Endothelial cell (in vitro differentiated cells): ENCODE measurements at regions not wholly inside any gene's neighbourhood (a gene's known extent, or its start where the extent isn't known, plus 50 kb on each side); places are given as distances from the start of the nearest gene placed in this dataset.

Experiments
- DNase-seq: peaks from one replicate; pipeline ENCODE4 v3.0.0; 2021; ENCODE audit warnings: low spot score
- H3K27ac Mint-ChIP-seq: one replicate; pipeline ENCODE4 v1.8.0; 2021; ENCODE audit warnings: mixed read lengths, inconsistent platforms; ENCODE audit not compliant: unreplicated experiment
- H3K27me3 Mint-ChIP-seq: one replicate; pipeline ENCODE4 v1.8.0; 2021; ENCODE audit warnings: mild to moderate bottlenecking, moderate library complexity, mixed read lengths, inconsistent platforms; ENCODE audit not compliant: unreplicated experiment
- H3K36me3 Mint-ChIP-seq: one replicate; pipeline ENCODE4 v1.8.0; 2021; ENCODE audit warnings: mild to moderate bottlenecking, low read depth, mixed read lengths, inconsistent platforms; ENCODE audit not compliant: unreplicated experiment
- H3K4me1 Mint-ChIP-seq: one replicate; pipeline ENCODE4 v1.8.0; 2021; ENCODE audit warnings: mild to moderate bottlenecking, mixed read lengths, inconsistent platforms; ENCODE audit not compliant: unreplicated experiment
- H3K4me3 Mint-ChIP-seq: one replicate; pipeline ENCODE4 v1.8.0; 2021; ENCODE audit warnings: mild to moderate bottlenecking, mixed read lengths, inconsistent platforms; ENCODE audit not compliant: unreplicated experiment
- H3K9me3 Mint-ChIP-seq: one replicate; pipeline ENCODE4 v1.8.0; 2021; ENCODE audit warnings: mixed read lengths, inconsistent platforms; ENCODE audit not compliant: unreplicated experiment
- CTCF ChIP-seq: fragments of 200-600 bp; sonication (generic); IDR thresholded peaks from one replicate; pipeline ENCODE4 v1.5.0; 2021; ENCODE audit warnings: antibody characterized with exemption; ENCODE audit not compliant: unreplicated experiment

- no peak overlapping the region for H3K4me3 Mint-ChIP-seq
- no peaks in the 10 kb centered on the region for H3K9me3 Mint-ChIP-seq
- H3K4me1 Mint-ChIP-seq: peaks cover 14% of the 10 kb centered on the region
- no peaks in the 10 kb centered on the region for H3K36me3 Mint-ChIP-seq
- DNase-seq: no peak
- no peak for TF ChIP-seq CTCF
- no peak overlapping the region for H3K27ac Mint-ChIP-seq
- peaks cover 1% of the 10 kb centered on the region for H3K27me3 Mint-ChIP-seq
Observed at GRCh38 chr4:83894831-83895230, 358.9 kb downstream of the GPAT3 start.

GRCh38 chr4:83890816-83891215 is 354.9 kb downstream of the GPAT3 start:
- no peaks in the 10 kb centered on the region for H3K9me3 Mint-ChIP-seq
- no peaks in the 10 kb centered on the region for H3K36me3 Mint-ChIP-seq
- H3K4me3 Mint-ChIP-seq: no peak overlapping the region
- DNase-seq: no peak
- H3K27me3 Mint-ChIP-seq: peaks cover 1% of the 10 kb centered on the region
- H3K4me1 Mint-ChIP-seq: peaks cover 12% of the 10 kb centered on the region
- no peak overlapping the region for H3K27ac Mint-ChIP-seq
- no peak for TF ChIP-seq CTCF

- TF ChIP-seq CTCF: no peak
- DNase-seq: no peak
- no peak overlapping the region for H3K27ac Mint-ChIP-seq
- no peaks in the 10 kb centered on the region for H3K36me3 Mint-ChIP-seq
- peaks cover 12% of the 10 kb centered on the region for H3K4me1 Mint-ChIP-seq
- H3K9me3 Mint-ChIP-seq: no peaks in the 10 kb centered on the region
- no peak overlapping the region for H3K4me3 Mint-ChIP-seq
- peaks cover 1% of the 10 kb centered on the region for H3K27me3 Mint-ChIP-seq
Observed at GRCh38 chr4:83890231-83890630, 354.3 kb downstream of the GPAT3 start.

GRCh38 chr4:83889802-83890201 is 353.9 kb downstream of the GPAT3 start:
- Mint-ChIP-seq H3K36me3 (no peaks in the 10 kb centered on the region), H3K4me1 (peaks cover 12% of the 10 kb centered on the region), H3K27ac (no peak overlapping the region), H3K9me3 (no peaks in the 10 kb centered on the region), H3K27me3 (peaks cover 1% of the 10 kb centered on the region), H3K4me3 (no peak overlapping the region)
- no peak for DNase-seq
- TF ChIP-seq CTCF: no peak

- no peak overlapping the region for H3K27ac Mint-ChIP-seq
- no peaks in the 10 kb centered on the region for H3K27me3 Mint-ChIP-seq
- H3K9me3 Mint-ChIP-seq: no peaks in the 10 kb centered on the region
- DNase-seq: no peak
- H3K4me3 Mint-ChIP-seq: no peak overlapping the region
- H3K36me3 Mint-ChIP-seq: no peaks in the 10 kb centered on the region
- H3K4me1 Mint-ChIP-seq: peaks cover 4% of the 10 kb centered on the region
- TF ChIP-seq CTCF: no peak
Observed at GRCh38 chr4:83885256-83886182, 349.6 kb downstream of the GPAT3 start.
